ENCODE measurements at regions not wholly inside any gene's neighbourhood (a gene's known extent, or its start where the extent isn't known, plus 50 kb on each side); places are given as distances from the start of the nearest gene placed in this dataset.

DNA sequence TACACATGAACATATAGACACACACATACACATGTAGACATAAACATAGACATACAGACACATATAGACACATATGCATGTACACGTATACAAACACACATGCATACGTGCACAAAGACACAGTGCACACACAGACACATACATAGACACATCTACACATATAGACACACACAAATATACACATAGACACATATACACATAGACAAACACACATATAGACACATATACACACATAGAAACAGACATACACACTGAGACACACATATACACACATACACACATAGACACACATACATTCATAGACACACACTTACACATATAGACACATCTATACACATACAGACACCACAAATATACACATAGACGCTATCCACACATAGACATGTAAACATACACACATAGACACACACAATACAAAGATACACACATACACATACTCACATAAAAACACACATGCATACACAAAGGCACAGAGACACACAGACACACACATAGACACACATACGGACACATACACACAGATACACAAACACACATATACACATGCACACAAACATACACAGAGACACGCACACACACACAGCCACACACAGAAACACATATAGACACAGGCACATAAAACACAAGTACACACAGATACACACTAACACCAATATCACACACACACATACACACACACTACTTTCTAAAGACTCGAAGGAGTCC, 254.0 kb downstream of the TSHZ3 start:
- TF ChIP-seq, protein P1, sequence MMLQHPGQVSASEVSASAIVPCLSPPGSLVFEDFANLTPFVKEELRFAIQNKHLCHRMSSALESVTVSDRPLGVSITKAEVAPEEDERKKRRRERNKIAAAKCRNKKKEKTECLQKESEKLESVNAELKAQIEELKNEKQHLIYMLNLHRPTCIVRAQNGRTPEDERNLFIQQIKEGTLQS (CRISPR knock-in tag; conservative IDR thresholded peaks at IDR 0.05): no peak
- TF ChIP-seq CTCF (IDR thresholded peaks at IDR 0.05) (no peak), USF2 (CRISPR knock-in tag; IDR thresholded peaks at IDR 0.05) (no peak), PRRX2 (CRISPR knock-in tag; IDR thresholded peaks at IDR 0.05) (no peak), KAT7 (CRISPR knock-in tag; IDR thresholded peaks at IDR 0.05; ENCODE audit: borderline replicate concordance) (no peak), ATF2 (CRISPR knock-in tag; IDR thresholded peaks at IDR 0.05; ENCODE audit: borderline replicate concordance, low read depth) (no peak), TEAD4 (CRISPR knock-in tag; IDR thresholded peaks at IDR 0.05) (no peak), CBFB (CRISPR knock-in tag; IDR thresholded peaks at IDR 0.05; ENCODE audit: low read depth) (no peak)
- TF ChIP-seq, protein P2, sequence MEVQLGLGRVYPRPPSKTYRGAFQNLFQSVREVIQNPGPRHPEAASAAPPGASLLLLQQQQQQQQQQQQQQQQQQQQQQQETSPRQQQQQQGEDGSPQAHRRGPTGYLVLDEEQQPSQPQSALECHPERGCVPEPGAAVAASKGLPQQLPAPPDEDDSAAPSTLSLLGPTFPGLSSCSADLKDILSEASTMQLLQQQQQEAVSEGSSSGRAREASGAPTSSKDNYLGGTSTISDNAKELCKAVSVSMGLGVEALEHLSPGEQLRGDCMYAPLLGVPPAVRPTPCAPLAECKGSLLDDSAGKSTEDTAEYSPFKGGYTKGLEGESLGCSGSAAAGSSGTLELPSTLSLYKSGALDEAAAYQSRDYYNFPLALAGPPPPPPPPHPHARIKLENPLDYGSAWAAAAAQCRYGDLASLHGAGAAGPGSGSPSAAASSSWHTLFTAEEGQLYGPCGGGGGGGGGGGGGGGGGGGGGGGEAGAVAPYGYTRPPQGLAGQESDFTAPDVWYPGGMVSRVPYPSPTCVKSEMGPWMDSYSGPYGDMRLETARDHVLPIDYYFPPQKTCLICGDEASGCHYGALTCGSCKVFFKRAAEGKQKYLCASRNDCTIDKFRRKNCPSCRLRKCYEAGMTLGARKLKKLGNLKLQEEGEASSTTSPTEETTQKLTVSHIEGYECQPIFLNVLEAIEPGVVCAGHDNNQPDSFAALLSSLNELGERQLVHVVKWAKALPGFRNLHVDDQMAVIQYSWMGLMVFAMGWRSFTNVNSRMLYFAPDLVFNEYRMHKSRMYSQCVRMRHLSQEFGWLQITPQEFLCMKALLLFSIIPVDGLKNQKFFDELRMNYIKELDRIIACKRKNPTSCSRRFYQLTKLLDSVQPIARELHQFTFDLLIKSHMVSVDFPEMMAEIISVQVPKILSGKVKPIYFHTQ (CRISPR knock-in tag; IDR thresholded peaks at IDR 0.05): no peak
